Panc1 (cell line): ENCODE measurements at regions not wholly inside any gene's neighbourhood (a gene's known extent, or its start where the extent isn't known, plus 50 kb on each side); places are given as distances from the start of the nearest gene placed in this dataset.

Experiments used
- CTCF ChIP-seq: fragments of 450-650 bp; IDR thresholded peaks from 2 replicates; pipeline ENCODE4 v1.5.1; 2017; ENCODE audit warnings: mild to moderate bottlenecking
- SIN3A ChIP-seq: IDR thresholded peaks from 2 replicates; pipeline ENCODE4 v1.6.1; 2012; ENCODE audit warnings: low read depth, mild to moderate bottlenecking, low read length, moderate library complexity, borderline replicate concordance; ENCODE audit not compliant: insufficient read depth

GRCh38 chr6:92887871-92888270 is 531.5 kb downstream of the EPHA7 start:
- TF ChIP-seq CTCF (no peak), SIN3A (no peak)
